HCT116 (cell line): ENCODE measurements at regions not wholly inside any gene's neighbourhood (a gene's known extent, or its start where the extent isn't known, plus 50 kb on each side); places are given as distances from the start of the nearest gene placed in this dataset.

Experiments
- ATAC-seq: fragments of 200-7000 bp; cut with Tn5 transposase; 2 replicates; pipeline ENCODE4 v1.9.1; 2020; ENCODE audit warnings: mild to moderate bottlenecking, moderate library complexity
- BruUV-seq: library from RNA; stranded (reverse); fragments of 400-500 nt; replicated peaks from 2 replicates; lab custom pipeline; 2021; lab: Mats Ljungman, UMichigan
- CTCF ChIA-PET: fragments of 300-600 bp; sonication (Branson Sonifier 250); formaldehyde crosslinking; loops from one replicate; lab custom pipeline; 2021; ENCODE audit warnings: antibody characterized with exemption; lab: Charles Lee
- POLR2A ChIA-PET: fragments of 300-600, 350-600 bp; sonication (Branson Sonifier 250); formaldehyde crosslinking; loops from one replicate; lab custom pipeline; 2021; ENCODE audit warnings: antibody characterized with exemption; lab: Charles Lee
- RAD21 ChIA-PET, 2 experiments: fragments of 300-600 bp; sonication (Branson Sonifier 250); formaldehyde crosslinking; loops; one replicate each; lab custom pipeline; 2023; ENCODE audit warnings: low total read pairs in 2 of 2; ENCODE audit not compliant: uncharacterized antibody in 2 of 2, unreplicated experiment in 2 of 2, low non-redundant PET in 1 of 2; lab: Charles Lee
- DNase-seq: peaks from one replicate; pipeline ENCODE4 v3.0.0-alpha.2; 2010; ENCODE audit warnings: low read depth, low spot score
- H2AFZ ChIP-seq: fragments of 200-600 bp; shearing (Covaris generic), sonication (generic); 2 replicates; pipeline ENCODE4 v1.6.1; 2017; ENCODE audit warnings: low read depth, mixed run types, mixed read lengths, antibody characterized with exemption, low read length; ENCODE audit not compliant: poor library complexity, severe bottlenecking
- H3K27ac ChIP-seq: 2 replicates; pipeline ENCODE4 v1.5.1; 2012; ENCODE audit warnings: low read depth, low read length
- H3K27me3 ChIP-seq: fragments of 200-600 bp; sonication (generic); 2 replicates; pipeline ENCODE4 v1.6.1; 2016; ENCODE audit warnings: mixed run types, low read length, mixed read lengths; ENCODE audit not compliant: insufficient read depth
- H3K36me3 ChIP-seq, 2 experiments: fragments of 200-500 bp in 1 of 2; fragments of 200-600 bp in 1 of 2; sonication (Bioruptor generic) in 1 of 2; sonication (generic) in 1 of 2; 2 replicates each; pipeline versions ENCODE4 v1.5.1 to v1.6.1; 2014 to 2016; ENCODE audit warnings: low read length in 2 of 2, inconsistent platforms in 1 of 2, mixed read lengths in 1 of 2, mixed run types in 1 of 2; ENCODE audit not compliant: insufficient read depth in 2 of 2, control insufficient read depth in 1 of 2
- H3K4me1 ChIP-seq, 2 experiments: fragments of 200-600 bp in 1 of 2; sonication (generic) in 1 of 2; 2 replicates each; pipeline versions ENCODE4 v1.5.1 to v1.6.1; 2012 to 2017; ENCODE audit warnings: low read length in 2 of 2, inconsistent platforms in 1 of 2, mild to moderate bottlenecking in 1 of 2, mixed read lengths in 1 of 2, mixed run types in 1 of 2, moderate library complexity in 1 of 2; ENCODE audit not compliant: insufficient read depth in 2 of 2, control insufficient read depth in 1 of 2
- H3K4me2 ChIP-seq: fragments of 200-600 bp; sonication (generic); 2 replicates; pipeline ENCODE4 v1.6.1; 2017; ENCODE audit warnings: mixed run types, low read length, mixed read lengths
- H3K4me3 ChIP-seq, 2 experiments: fragments of 200-600 bp in 1 of 2; sonication (generic) in 1 of 2; replicated peaks in 1 of 2; 2 replicates each; pipeline ENCODE4 v1.5.1; 2011 to 2016; ENCODE audit warnings: low read length in 2 of 2, control low read depth in 1 of 2, low read depth in 1 of 2, mild to moderate bottlenecking in 1 of 2, mixed read lengths in 1 of 2, mixed run types in 1 of 2
- H3K79me2 ChIP-seq: fragments of 200-600 bp; sonication (generic); 2 replicates; pipeline ENCODE4 v1.6.1; 2017; ENCODE audit warnings: mild to moderate bottlenecking, mixed run types, low read length, moderate library complexity, mixed read lengths; ENCODE audit not compliant: insufficient read depth
- H3K9ac ChIP-seq: fragments of 200-600 bp; sonication (generic); 2 replicates; pipeline ENCODE4 v1.6.1; 2016; ENCODE audit warnings: low read length, mixed read lengths
- H3K9me2 ChIP-seq: fragments of 200-600 bp; sonication (generic), shearing (Covaris generic); 2 replicates; pipeline ENCODE4 v1.6.1; 2017; ENCODE audit warnings: mixed run types, mild to moderate bottlenecking, moderate library complexity; ENCODE audit not compliant: insufficient read depth
- H3K9me3 ChIP-seq, 2 experiments: fragments of 200-500 bp in 1 of 2; fragments of 200-600 bp in 1 of 2; sonication (Bioruptor generic) in 1 of 2; sonication (generic) in 1 of 2; 2 replicates each; pipeline ENCODE4 v1.6.1; 2014 to 2017; ENCODE audit warnings: low read length in 2 of 2, mixed read lengths in 2 of 2, inconsistent platforms in 1 of 2, low read depth in 1 of 2, mild to moderate bottlenecking in 1 of 2, mixed run types in 1 of 2, moderate library complexity in 1 of 2; ENCODE audit not compliant: control insufficient read depth in 1 of 2, insufficient read depth in 1 of 2
- H4K20me1 ChIP-seq: fragments of 200-600 bp; sonication (generic), shearing (Covaris generic); 2 replicates; pipeline ENCODE4 v1.6.1; 2017; ENCODE audit warnings: mixed run types, mild to moderate bottlenecking, moderate library complexity; ENCODE audit not compliant: insufficient read depth
- CEBPB ChIP-seq: IDR thresholded peaks from 2 replicates; pipeline ENCODE4 v1.6.1; 2012; ENCODE audit warnings: low read depth
- ELF1 ChIP-seq: IDR thresholded peaks from 2 replicates; pipeline ENCODE4 v1.6.1; 2012; ENCODE audit warnings: low read depth, borderline replicate concordance
- EZH2 ChIP-seq: fragments of 200-600 bp; sonication (generic); IDR thresholded peaks from 2 replicates; pipeline ENCODE4 v1.6.1; 2017; ENCODE audit warnings: antibody characterized with exemption, mixed run types
- JUND ChIP-seq: IDR thresholded peaks from 2 replicates; pipeline ENCODE4 v1.6.1; 2012
- MAX ChIP-seq: IDR thresholded peaks from 2 replicates; pipeline ENCODE4 v1.6.1; 2012
- POLR2AphosphoS5 ChIP-seq: IDR thresholded peaks from 2 replicates; pipeline ENCODE4 v1.6.1; 2011; ENCODE audit warnings: mild to moderate bottlenecking, low read depth, low read length, moderate library complexity
- YY1 ChIP-seq: IDR thresholded peaks from 2 replicates; pipeline ENCODE4 v1.6.1; 2011; ENCODE audit warnings: low read length, low read depth, moderate library complexity, mild to moderate bottlenecking; ENCODE audit not compliant: insufficient replicate concordance; ENCODE audit errors: extremely low read depth
- ZNF274 ChIP-seq: fragments of 200-500 bp; sonication (Bioruptor generic); IDR thresholded peaks from 2 replicates; pipeline ENCODE4 v1.6.1; 2014; ENCODE audit warnings: mild to moderate bottlenecking, low read depth, low read length, inconsistent platforms
- intact Hi-C: fragments of 100-400 bp; cut with micrococcal nuclease; formaldehyde crosslinking; loops from 2 replicates; pipeline ENCODE4 v1.10.0; 2022
- TF ChIP-seq, protein P1 (sequence below): IDR thresholded peaks from 2 replicates; pipeline ENCODE4 v1.6.1; 2012; ENCODE audit warnings: low read depth
- TF ChIP-seq, protein P2 (sequence below), 3 experiments: fragments of 200-600 bp in 1 of 3; sonication (generic) in 1 of 3; IDR thresholded peaks in 2 of 3; conservative IDR thresholded peaks in 1 of 3; 2 replicates each; pipeline ENCODE4 v1.5.1; 2012 to 2017; ENCODE audit warnings: low read depth in 2 of 3, low read length in 2 of 3, antibody characterized with exemption in 1 of 3, borderline replicate concordance in 1 of 3, control low read depth in 1 of 3, mild to moderate bottlenecking in 1 of 3, mixed read lengths in 1 of 3, mixed run types in 1 of 3, moderate library complexity in 1 of 3; ENCODE audit not compliant: insufficient read depth in 1 of 3

- Histone ChIP-seq H3K4me2 (no peak overlapping the region), H3K79me2 (no peaks in the 10 kb centered on the region), H3K4me3 (no peak overlapping the region), H3K9ac (no peak overlapping the region), H3K9me2 (no peaks in the 10 kb centered on the region), H4K20me1 (no peaks in the 10 kb centered on the region), H3K27me3 (no peaks in the 10 kb centered on the region), H3K36me3 (no peaks in the 10 kb centered on the region), H3K27ac (no peak overlapping the region), H2AFZ (no peak overlapping the region), H3K9me3 (peaks cover 9 to 17% of the 10 kb centered on the region in 2 experiments; a peak in 3 of 4 replicates), H3K4me1 (no peaks in the 10 kb centered on the region)
- ChIA-PET CTCF (no interaction called here), RAD21 (no interaction called here), POLR2A (no interaction called here)
- no peak for DNase-seq
- BruUV-seq = no TSS peak
- ATAC-seq = no peak
- TF ChIP-seq POLR2AphosphoS5 (no peak), CEBPB (no peak)
- TF ChIP-seq, protein P1, sequence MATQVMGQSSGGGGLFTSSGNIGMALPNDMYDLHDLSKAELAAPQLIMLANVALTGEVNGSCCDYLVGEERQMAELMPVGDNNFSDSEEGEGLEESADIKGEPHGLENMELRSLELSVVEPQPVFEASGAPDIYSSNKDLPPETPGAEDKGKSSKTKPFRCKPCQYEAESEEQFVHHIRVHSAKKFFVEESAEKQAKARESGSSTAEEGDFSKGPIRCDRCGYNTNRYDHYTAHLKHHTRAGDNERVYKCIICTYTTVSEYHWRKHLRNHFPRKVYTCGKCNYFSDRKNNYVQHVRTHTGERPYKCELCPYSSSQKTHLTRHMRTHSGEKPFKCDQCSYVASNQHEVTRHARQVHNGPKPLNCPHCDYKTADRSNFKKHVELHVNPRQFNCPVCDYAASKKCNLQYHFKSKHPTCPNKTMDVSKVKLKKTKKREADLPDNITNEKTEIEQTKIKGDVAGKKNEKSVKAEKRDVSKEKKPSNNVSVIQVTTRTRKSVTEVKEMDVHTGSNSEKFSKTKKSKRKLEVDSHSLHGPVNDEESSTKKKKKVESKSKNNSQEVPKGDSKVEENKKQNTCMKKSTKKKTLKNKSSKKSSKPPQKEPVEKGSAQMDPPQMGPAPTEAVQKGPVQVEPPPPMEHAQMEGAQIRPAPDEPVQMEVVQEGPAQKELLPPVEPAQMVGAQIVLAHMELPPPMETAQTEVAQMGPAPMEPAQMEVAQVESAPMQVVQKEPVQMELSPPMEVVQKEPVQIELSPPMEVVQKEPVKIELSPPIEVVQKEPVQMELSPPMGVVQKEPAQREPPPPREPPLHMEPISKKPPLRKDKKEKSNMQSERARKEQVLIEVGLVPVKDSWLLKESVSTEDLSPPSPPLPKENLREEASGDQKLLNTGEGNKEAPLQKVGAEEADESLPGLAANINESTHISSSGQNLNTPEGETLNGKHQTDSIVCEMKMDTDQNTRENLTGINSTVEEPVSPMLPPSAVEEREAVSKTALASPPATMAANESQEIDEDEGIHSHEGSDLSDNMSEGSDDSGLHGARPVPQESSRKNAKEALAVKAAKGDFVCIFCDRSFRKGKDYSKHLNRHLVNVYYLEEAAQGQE = no peak
- intact Hi-C loops = no loop called here
Measured at GRCh38 chr1:106523497-106523896, 533.0 kb upstream of the PRMT6 start.

DNA sequence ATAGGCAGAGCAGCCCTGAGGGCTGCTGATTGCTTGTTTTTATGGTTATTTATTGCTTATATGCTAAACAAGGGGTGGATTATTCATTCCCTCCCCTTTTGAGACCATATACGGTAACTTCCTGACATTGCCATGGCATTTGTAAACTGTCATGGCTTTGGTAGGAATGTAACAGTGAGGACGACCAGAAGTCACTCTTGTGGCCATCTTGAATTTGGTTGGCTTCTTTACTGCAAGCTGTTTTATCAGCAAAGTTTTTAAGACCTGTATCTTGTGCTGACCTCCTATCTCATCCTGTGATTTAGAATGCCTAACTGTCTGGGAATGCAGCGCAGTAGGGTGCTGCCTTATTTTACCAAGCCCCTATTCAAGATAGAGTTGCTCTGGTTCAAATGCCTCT, 531.8 kb upstream of the PRMT6 start:
- no peaks in the 10 kb centered on the region for H3K27me3 ChIP-seq
- DNase-seq = no peak
- no peak overlapping the region for H3K9ac ChIP-seq
- no peaks in the 10 kb centered on the region for H3K36me3 ChIP-seq
- no peaks in the 10 kb centered on the region for H3K79me2 ChIP-seq
- no peak overlapping the region for H3K4me3 ChIP-seq
- TF ChIP-seq, protein P2, sequence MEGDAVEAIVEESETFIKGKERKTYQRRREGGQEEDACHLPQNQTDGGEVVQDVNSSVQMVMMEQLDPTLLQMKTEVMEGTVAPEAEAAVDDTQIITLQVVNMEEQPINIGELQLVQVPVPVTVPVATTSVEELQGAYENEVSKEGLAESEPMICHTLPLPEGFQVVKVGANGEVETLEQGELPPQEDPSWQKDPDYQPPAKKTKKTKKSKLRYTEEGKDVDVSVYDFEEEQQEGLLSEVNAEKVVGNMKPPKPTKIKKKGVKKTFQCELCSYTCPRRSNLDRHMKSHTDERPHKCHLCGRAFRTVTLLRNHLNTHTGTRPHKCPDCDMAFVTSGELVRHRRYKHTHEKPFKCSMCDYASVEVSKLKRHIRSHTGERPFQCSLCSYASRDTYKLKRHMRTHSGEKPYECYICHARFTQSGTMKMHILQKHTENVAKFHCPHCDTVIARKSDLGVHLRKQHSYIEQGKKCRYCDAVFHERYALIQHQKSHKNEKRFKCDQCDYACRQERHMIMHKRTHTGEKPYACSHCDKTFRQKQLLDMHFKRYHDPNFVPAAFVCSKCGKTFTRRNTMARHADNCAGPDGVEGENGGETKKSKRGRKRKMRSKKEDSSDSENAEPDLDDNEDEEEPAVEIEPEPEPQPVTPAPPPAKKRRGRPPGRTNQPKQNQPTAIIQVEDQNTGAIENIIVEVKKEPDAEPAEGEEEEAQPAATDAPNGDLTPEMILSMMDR (IDR thresholded peaks at IDR 0.05 in 2 of 3, conservative IDR thresholded peaks at IDR 0.05 in 1 of 3; ENCODE audit: borderline replicate concordance in 1 of 3, insufficient read depth in 1 of 3, low read depth in 2 of 3, low read length in 2 of 3) = no peak
- no peak for TF ChIP-seq ELF1
- no peak for TF ChIP-seq YY1
- no peak for TF ChIP-seq ZNF274
- no peak for TF ChIP-seq MAX
- no peak for TF ChIP-seq JUND
- TF ChIP-seq EZH2 = no peak
- TF ChIP-seq, protein P1 = no peak
- CTCF ChIA-PET = no interaction called here
- RAD21 ChIA-PET = no interaction called here
- no peak overlapping the region for H3K27ac ChIP-seq
- no peak overlapping the region for H3K4me2 ChIP-seq
- H3K9me2 ChIP-seq = no peaks in the 10 kb centered on the region
- BruUV-seq = no TSS peak
- POLR2A ChIA-PET = no interaction called here
- H3K4me1 ChIP-seq = no peaks in the 10 kb centered on the region
- no peaks in the 10 kb centered on the region for H4K20me1 ChIP-seq
- H3K9me3 ChIP-seq = peaks cover 12 to 14% of the 10 kb centered on the region in 2 experiments; a peak in 3 of 4 replicates
- intact Hi-C loops = no loop called here
- ATAC-seq = no peak
- H2AFZ ChIP-seq = no peak overlapping the region
